Dedifferentiated amniotic fluid mesenchymal stem cell (primary cell): ENCODE measurements at regions not wholly inside any gene's neighbourhood (a gene's known extent, or its start where the extent isn't known, plus 50 kb on each side); places are given as distances from the start of the nearest gene placed in this dataset.

Source experiments
- DNase-seq: peaks from one replicate; pipeline ENCODE4 v3.0.0-alpha.2; 2016; ENCODE audit errors: extremely low spot score

- no peak for DNase-seq
These were observed 151.7 kb upstream of the TOPAZ1 start for GRCh38 chr3:44090036-44090435.

- no peak for DNase-seq
These were observed 149.2 kb upstream of the TOPAZ1 start for GRCh38 chr3:44092497-44092896.

GRCh38 chr3:44093531-44093930 lies 148.2 kb upstream of the TOPAZ1 start:
- no peak for DNase-seq

GRCh38 chr3:44098656-44099415 lies 142.8 kb upstream of the TOPAZ1 start:
- no peak for DNase-seq

- DNase-seq = no peak
These were observed 142.0 kb upstream of the TOPAZ1 start for GRCh38 chr3:44099566-44100297.

- DNase-seq = no peak
These were observed 141.4 kb upstream of the TOPAZ1 start for GRCh38 chr3:44100298-44100695.

- no peak for DNase-seq
These were observed 137.6 kb upstream of the TOPAZ1 start for GRCh38 chr3:44104043-44104442.

GRCh38 chr3:44104668-44105321 lies 136.9 kb upstream of the TOPAZ1 start:
- DNase-seq = no peak

GRCh38 chr3:44105571-44105970 lies 136.1 kb upstream of the TOPAZ1 start:
- DNase-seq = no peak

GRCh38 chr3:44106756-44107155 lies 134.9 kb upstream of the TOPAZ1 start:
- no peak for DNase-seq

- no peak for DNase-seq
These were observed 133.2 kb upstream of the TOPAZ1 start for GRCh38 chr3:44108481-44108880.

- no peak for DNase-seq
These were observed 131.8 kb upstream of the TOPAZ1 start for GRCh38 chr3:44109771-44110361.

- DNase-seq = no peak
These were observed 131.0 kb upstream of the TOPAZ1 start for GRCh38 chr3:44110648-44111047.

GRCh38 chr3:44111482-44111881 lies 130.2 kb upstream of the TOPAZ1 start:
- DNase-seq = no peak

GRCh38 chr3:44114142-44114541 lies 127.5 kb upstream of the TOPAZ1 start:
- DNase-seq = no peak

GRCh38 chr3:44117239-44117638 lies 124.4 kb upstream of the TOPAZ1 start:
- no peak for DNase-seq

- no peak for DNase-seq
These were observed 124.0 kb upstream of the TOPAZ1 start for GRCh38 chr3:44117736-44118135.

- DNase-seq = no peak
These were observed 120.7 kb upstream of the TOPAZ1 start for GRCh38 chr3:44120721-44121582.

- no peak for DNase-seq
These were observed 116.4 kb upstream of the TOPAZ1 start for GRCh38 chr3:44125246-44125645.

GRCh38 chr3:44125882-44126281 lies 115.8 kb upstream of the TOPAZ1 start:
- no peak for DNase-seq

GRCh38 chr3:44128057-44128775 lies 113.5 kb upstream of the TOPAZ1 start:
- no peak for DNase-seq
